GM19452 (cell line): ENCODE measurements at regions not wholly inside any gene's neighbourhood (a gene's known extent, or its start where the extent isn't known, plus 50 kb on each side); places are given as distances from the start of the nearest gene placed in this dataset.

Source experiments
- ATAC-seq: cut with Tn5 transposase; IDR thresholded peaks from one replicate; pipeline ENCODE4 v1.9.1; 2021; ENCODE audit not compliant: unreplicated experiment

GRCh38 chr9:3161912-3162311 is 318.0 kb upstream of the PUM3 start:
- no peak for ATAC-seq

DNA sequence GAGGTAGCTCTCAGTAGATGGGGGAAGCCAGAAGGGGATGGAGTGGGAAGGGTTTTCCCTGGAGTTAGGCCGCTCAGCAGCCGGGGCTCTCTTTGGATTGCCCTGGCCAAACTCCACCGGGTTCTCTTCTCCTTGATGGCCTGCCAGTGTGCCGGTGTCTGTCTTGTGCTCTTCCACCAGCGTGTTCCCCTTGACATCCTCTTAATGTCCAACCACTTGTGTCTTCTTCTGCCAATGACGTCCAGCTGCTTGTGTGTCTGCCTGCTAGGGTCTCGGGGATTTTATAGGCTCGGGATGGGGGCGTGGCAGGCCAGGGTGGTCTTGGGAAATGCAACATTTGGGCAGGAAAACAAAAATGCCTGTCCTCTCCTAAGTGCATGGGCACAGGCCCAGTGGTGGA is 313.1 kb upstream of the PUM3 start:
- ATAC-seq, result no peak

GRCh38 chr9:3151672-3152576 is 308.0 kb upstream of the PUM3 start:
- no peak for ATAC-seq

GRCh38 chr9:3150074-3150473 is 306.2 kb upstream of the PUM3 start:
- no peak for ATAC-seq

DNA sequence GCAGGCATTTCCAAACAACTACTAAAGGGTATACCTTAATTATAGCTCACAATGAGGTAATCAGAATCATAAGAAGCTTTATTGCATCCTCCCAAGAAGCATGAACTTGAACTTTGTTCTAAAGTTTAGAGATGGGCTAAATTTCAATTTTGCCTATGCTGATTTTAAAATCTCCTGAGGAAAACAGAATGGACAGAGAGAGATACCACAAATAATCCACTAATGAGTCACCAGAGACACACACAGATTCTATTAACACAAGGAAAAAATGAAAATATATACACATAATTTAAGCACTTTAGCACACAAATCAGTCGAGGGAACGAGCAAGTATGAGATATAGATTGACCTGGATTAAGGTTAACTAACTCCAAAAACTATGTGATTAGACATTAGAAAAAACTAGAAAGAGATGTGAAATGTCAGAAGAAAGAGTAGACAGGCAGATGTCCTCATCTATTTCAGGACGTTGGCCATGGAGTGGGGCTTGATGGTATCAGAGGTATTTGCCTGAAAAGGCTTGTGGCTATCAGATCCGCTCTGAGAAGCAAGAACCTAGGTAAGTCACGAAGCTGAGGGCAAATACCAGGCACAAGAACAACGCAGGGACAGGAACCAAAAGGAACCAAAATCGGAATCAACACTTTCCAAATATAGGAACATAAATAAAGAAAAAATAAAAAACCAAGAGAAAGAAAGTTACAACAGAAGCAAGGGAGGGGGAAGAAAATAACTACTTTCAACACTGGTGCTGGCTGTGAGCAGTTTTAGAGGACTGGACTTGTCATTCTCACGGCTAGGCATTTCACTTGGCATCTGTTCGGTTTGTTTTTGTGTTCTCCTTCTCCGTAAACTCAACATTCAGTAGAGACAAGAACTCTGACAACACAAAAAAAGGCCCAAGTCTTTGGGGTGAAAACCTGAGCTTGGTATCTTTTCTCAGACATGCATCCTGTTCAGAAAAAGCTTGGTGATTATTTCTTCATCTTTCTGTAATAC is 294.6 kb upstream of the PUM3 start:
- no peak for ATAC-seq

- ATAC-seq, result no peak
Measured at GRCh38 chr9:3137347-3137695, 293.4 kb upstream of the PUM3 start.

DNA sequence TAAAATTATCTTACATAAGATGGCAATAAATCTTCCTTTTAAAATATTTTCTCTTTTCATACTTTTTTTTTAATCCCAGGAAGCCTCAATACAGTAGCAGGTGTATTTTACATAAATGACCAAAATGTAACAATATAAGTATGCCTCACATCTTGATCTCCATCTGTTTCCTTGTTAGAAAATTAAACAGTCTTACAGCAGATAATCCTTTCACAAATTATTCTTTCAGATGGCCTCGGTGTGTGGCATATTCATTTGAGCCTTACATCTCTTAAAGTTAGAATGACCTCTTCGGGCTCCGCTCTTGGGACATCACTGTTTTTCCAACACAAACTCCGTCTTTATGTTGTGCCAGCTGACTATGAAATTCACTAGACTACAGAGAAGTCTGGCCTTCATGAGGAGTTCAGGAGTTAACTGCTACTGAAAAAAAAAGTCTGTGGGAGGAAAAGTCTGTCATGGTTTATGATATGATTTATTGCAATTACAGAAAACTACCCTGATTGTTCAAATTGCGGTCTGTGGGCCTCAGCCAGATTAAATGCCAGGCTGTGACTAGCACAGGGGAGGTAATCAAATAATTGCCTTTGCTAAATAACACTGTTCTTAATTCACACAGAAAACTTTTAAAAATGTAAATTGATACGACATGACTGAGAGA is 292.9 kb upstream of the PUM3 start:
- ATAC-seq, result no peak

DNA sequence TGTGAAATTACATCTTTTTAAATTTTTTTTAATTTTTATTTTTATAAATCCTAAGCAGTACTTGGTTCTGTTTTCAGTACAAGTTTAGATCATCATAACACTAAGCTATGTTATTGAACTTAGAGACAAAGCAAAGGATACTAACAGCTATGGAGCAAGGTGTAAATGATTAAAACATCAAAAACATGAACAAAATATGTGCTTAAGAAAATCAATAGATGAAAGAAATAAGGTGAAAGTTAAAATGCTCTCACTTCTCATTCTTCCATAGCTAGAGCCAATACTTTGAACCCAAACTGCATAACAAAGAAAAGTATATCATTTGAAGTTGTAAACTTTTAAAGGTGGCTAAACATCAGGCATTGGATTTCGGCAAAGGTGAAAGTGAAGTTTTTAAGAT is 292.3 kb upstream of the PUM3 start:
- ATAC-seq, result no peak

DNA sequence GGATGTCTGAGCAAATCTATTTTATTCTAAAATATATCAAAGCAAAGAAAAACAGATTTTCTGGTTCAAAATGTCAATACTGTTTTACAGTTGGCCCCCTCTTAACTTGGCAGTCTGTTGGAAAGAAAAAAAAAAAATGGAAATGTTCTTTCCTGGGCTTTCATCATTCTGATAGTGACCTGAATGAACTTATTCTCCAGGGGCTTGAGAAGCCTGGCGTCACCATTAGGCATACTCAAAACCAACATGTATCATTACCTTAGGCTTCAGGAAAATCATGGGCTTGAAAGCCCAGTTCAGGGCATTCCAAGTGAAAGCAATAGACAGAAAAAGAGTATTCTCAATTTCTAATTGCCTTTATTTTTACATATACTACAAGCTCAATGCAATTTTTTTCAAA is 283.7 kb upstream of the PUM3 start:
- ATAC-seq, result no peak

GRCh38 chr9:3125602-3126405 is 281.9 kb upstream of the PUM3 start:
- no peak for ATAC-seq

DNA sequence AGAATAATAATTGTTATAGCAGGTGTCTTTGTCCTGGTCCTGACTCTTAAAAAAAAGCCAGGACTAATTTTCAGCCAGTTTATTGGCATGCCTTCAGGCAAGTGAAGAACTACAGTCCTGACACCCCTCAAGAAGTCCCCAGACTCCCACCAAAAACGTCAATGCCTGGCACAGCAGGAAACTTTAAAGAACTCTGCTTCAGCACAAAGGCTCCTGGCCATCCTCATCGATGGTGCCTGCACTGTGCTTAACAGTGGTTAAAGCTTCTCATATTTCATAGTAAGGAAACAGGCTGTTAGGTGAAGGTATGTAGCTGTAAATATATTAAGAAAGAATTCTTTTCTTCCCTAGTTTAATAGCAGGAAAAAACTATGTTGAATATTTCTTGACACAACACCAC is 280.1 kb upstream of the PUM3 start:
- no peak for ATAC-seq

- no peak for ATAC-seq
Measured at GRCh38 chr9:3118081-3118480, 274.2 kb upstream of the PUM3 start.

- no peak for ATAC-seq
Measured at GRCh38 chr9:3099646-3100045, 255.8 kb upstream of the PUM3 start.

- ATAC-seq, result no peak
Measured at GRCh38 chr9:3088219-3088618, 244.3 kb upstream of the PUM3 start.

DNA sequence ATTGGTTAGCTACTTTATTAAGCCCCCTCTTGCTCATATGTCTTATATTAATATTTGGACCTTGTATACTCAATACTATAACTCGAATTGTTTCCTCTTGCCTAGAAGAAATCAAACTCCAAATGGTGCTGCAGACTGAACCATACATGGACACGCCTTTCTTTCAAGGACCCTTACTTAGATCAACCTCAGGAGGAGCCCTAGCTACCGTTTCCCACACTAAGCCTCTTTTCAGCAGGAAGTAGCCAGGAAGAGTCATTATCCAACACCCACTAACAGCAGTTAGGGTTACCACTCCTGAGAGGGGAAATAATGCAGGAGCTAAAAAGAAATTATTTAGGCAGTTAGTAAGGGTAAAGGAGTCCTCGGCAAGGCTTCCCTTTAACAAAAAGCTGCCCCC is 243.8 kb upstream of the PUM3 start:
- no peak for ATAC-seq

- ATAC-seq, result no peak
Measured at GRCh38 chr9:3080951-3081350, 237.1 kb upstream of the PUM3 start.

DNA sequence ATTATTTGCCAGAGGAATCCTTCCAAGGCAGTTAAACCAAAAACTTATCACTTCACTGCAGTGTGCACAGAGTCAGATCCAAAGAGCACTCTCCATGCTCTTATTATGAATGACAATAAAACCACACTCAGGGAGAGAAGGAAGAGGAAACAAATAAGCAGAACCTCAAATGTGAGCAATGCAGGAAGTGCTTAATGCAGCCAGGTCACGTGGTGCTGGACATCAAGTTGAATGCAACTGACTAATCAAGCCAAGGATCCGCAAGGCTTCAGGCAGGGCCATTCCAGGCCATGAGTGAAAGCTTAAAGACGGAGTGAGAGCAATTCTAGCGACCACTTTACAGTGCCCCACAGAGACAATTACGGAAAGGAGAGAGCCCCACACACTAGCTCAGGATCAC is 230.4 kb upstream of the PUM3 start:
- no peak for ATAC-seq

DNA sequence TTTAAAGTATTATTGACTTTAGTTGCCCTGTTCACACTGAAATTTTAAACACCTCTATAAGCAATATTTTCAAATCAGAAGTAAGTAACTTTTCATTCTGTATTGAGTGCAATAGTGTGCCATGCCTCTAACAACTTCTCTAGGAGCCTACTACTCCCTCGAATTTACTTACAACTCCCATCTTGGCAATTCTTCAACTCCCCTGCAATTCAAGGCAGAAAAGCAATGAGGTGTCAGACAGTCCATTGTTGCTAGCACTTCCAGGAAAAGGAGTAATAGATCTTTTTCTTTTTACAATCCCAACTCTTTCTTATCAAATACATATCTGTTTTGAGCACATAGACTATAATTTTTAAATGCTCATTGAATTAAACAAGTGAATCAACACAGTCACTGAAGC is 222.7 kb upstream of the PUM3 start:
- no peak for ATAC-seq

DNA sequence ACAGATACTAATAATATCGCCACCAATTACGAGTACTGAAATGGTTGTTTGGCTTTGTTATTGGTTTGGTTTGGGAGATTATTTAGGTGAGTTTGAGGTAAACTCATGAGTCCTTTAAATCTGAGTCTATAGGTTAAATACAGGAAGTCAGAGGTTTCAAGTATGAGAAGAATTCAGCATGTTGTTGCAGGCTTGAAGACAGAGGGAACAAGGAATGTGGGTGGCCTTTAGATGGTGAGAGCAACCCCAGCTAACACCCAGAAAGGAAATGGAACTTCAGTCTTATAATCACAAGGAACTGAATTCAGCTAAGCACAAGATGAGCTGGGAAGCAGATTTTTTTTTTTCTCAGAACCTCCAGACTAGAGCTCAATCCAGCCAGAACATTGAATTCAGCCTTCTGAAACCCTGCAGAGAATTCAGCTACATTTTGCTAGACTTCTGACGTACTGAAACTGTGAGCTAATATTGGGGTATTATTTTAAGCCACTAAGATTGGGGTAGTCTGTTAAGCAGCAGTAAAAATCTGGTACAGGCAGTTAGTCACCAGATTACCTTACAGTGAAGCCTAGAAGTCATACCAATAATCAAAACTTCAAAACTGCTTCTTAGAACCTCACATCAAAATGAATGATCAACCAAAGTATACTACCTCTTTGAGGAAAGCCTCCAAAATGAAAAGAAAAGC is 216.0 kb upstream of the PUM3 start:
- ATAC-seq, result no peak

DNA sequence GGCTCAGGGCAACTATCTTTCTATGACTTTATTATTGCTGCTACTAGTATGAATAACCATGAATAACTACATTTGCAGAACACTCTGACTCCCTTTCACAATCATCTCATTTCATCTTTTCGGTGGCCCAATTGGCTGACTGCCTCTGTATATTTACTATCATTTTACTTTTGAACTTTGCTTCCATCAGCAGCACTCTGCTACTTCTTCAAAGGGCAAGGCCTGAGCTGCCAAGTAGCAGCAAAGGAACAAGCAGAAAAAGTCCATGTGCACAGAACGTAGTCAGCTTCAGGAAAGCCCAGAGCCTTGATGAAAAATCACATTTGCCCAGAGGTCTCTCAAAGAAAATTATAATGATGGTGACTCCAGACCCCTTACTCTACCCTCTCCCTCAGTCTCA is 214.5 kb upstream of the PUM3 start:
- no peak for ATAC-seq
